ENCODE measurements at regions not wholly inside any gene's neighbourhood (a gene's known extent, or its start where the extent isn't known, plus 50 kb on each side); places are given as distances from the start of the nearest gene placed in this dataset.

GRCh38 chr15:98385752-98386381 is 262.5 kb upstream of the IGF1R start:
- TF ChIP-seq POLR2A (IDR thresholded peaks at IDR 0.05) (no peak), CTCF (IDR thresholded peaks at IDR 0.05) (no peak), POLR2AphosphoS5 (IDR thresholded peaks at IDR 0.05) (no peak), EP300 (IDR thresholded peaks at IDR 0.05) (no peak)

Measured in gastroesophageal sphincter (tissue), 3 donors.